GM23248 (cell line): ENCODE measurements at regions not wholly inside any gene's neighbourhood (a gene's known extent, or its start where the extent isn't known, plus 50 kb on each side); places are given as distances from the start of the nearest gene placed in this dataset.

Experiments
- DNase-seq: peaks from one replicate; pipeline ENCODE4 v3.0.0-alpha.2; 2015
- H2AFZ ChIP-seq: fragments of 200-600 bp; sonication (generic); 2 replicates; pipeline ENCODE4 v1.6.1; 2016; ENCODE audit warnings: antibody characterized with exemption
- H3F3A ChIP-seq: fragments of 200-600 bp; sonication (generic); 2 replicates; pipeline ENCODE4 v1.6.1; 2016; ENCODE audit warnings: mild to moderate bottlenecking, antibody characterized with exemption, mixed run types; ENCODE audit not compliant: insufficient read depth
- H3K27ac ChIP-seq: fragments of 200-600 bp; sonication (generic); 2 replicates; pipeline ENCODE4 v1.5.1; 2016; ENCODE audit warnings: mild to moderate bottlenecking
- H3K27me3 ChIP-seq: fragments of 200-600 bp; sonication (generic); replicated peaks from 2 replicates; pipeline ENCODE4 v1.6.1; 2016; ENCODE audit warnings: mild to moderate bottlenecking; ENCODE audit not compliant: insufficient read depth
- H3K36me3 ChIP-seq: fragments of 200-600 bp; sonication (generic); 2 replicates; pipeline ENCODE4 v1.6.1; 2016; ENCODE audit warnings: low read depth, mild to moderate bottlenecking
- H3K4me1 ChIP-seq: fragments of 200-600 bp; sonication (generic); 2 replicates; pipeline ENCODE4 v1.6.1; 2016; ENCODE audit warnings: mild to moderate bottlenecking; ENCODE audit not compliant: insufficient read depth
- H3K4me2 ChIP-seq: fragments of 200-600 bp; sonication (generic); one replicate; pipeline ENCODE4 v1.6.1; 2016; ENCODE audit warnings: mild to moderate bottlenecking; ENCODE audit not compliant: unreplicated experiment
- H3K4me3 ChIP-seq: fragments of 200-600 bp; sonication (generic); 2 replicates; pipeline ENCODE4 v1.5.1; 2016; ENCODE audit warnings: mild to moderate bottlenecking
- H3K79me2 ChIP-seq: fragments of 200-600 bp; sonication (generic); 2 replicates; pipeline ENCODE4 v1.6.1; 2016; ENCODE audit warnings: mild to moderate bottlenecking; ENCODE audit not compliant: insufficient read depth
- H3K9ac ChIP-seq: fragments of 200-600 bp; sonication (generic); 2 replicates; pipeline ENCODE4 v1.6.1; 2016; ENCODE audit warnings: mild to moderate bottlenecking
- H3K9me2 ChIP-seq: fragments of 200-600 bp; sonication (generic); 2 replicates; pipeline ENCODE4 v1.6.1; 2016; ENCODE audit warnings: mixed run types, mild to moderate bottlenecking, moderate library complexity; ENCODE audit not compliant: insufficient read depth
- H3K9me3 ChIP-seq: fragments of 200-600 bp; sonication (generic); one replicate; pipeline ENCODE4 v1.6.1; 2017; ENCODE audit warnings: low read depth
- H4K20me1 ChIP-seq: fragments of 200-600 bp; sonication (generic); 2 replicates; pipeline ENCODE4 v1.6.0; 2016; ENCODE audit not compliant: insufficient read depth
- EZH2 ChIP-seq: fragments of 200-600 bp; sonication (generic); IDR thresholded peaks from 2 replicates; pipeline ENCODE4 v1.6.1; 2018; ENCODE audit warnings: antibody characterized with exemption, mild to moderate bottlenecking; ENCODE audit not compliant: insufficient read depth, poor library complexity, severe bottlenecking
- EZH2phosphoT487 ChIP-seq: fragments of 200-600 bp; sonication (generic); IDR thresholded peaks from 2 replicates; pipeline ENCODE4 v1.6.1; 2018; ENCODE audit warnings: antibody characterized with exemption, moderate library complexity, mild to moderate bottlenecking, low read depth; ENCODE audit not compliant: insufficient read depth
- WGBS, 2 experiments: methylation state at CpG; one replicate each; pipeline ENCODE4 v1.1.6; 2015 to 2017; ENCODE audit warnings: low lambda C conversion rate in 2 of 2, low coverage in 1 of 2; ENCODE audit errors: missing lambda C conversion rate in 2 of 2; 5-methylcytosine and 5-hydroxymethylcytosine counted together
- in situ Hi-C: fragments of 300-500 bp; cut with MboI; formaldehyde crosslinking; loops from 2 replicates; pipeline ENCODE4 v1.15.0; 2020

- no peak for DNase-seq
- H3K9ac ChIP-seq, result no peak overlapping the region
- no peak for TF ChIP-seq EZH2phosphoT487
- no peak for TF ChIP-seq EZH2
- no peaks in the 10 kb centered on the region for H3K4me1 ChIP-seq
- H3K9me2 ChIP-seq, result no peaks in the 10 kb centered on the region
- H3K4me3 ChIP-seq, result no peak overlapping the region
- H3K27ac ChIP-seq, result no peak overlapping the region
- no peaks in the 10 kb centered on the region for H3K79me2 ChIP-seq
- no peak overlapping the region for H2AFZ ChIP-seq
- no peaks in the 10 kb centered on the region for H3K36me3 ChIP-seq
- peaks cover 5% of the 10 kb centered on the region for H3K9me3 ChIP-seq
- H3F3A ChIP-seq, result no peaks in the 10 kb centered on the region
- no peaks in the 10 kb centered on the region; the same call in 1 of the 2 replicates for H3K27me3 ChIP-seq
- H3K4me2 ChIP-seq, result no peak overlapping the region
- in situ Hi-C loops, result no loop called here
- no peaks in the 10 kb centered on the region for H4K20me1 ChIP-seq
These were observed 811.7 kb upstream of the GRAMD2B start for GRCh38 chr5:125611541-125611940.

- no peak overlapping the region for H3K27ac ChIP-seq
- in situ Hi-C loops, result no loop called here
- no peak for TF ChIP-seq EZH2phosphoT487
- no peak for TF ChIP-seq EZH2
- DNase-seq, result no peak
- no peaks in the 10 kb centered on the region for H3K79me2 ChIP-seq
- no peaks in the 10 kb centered on the region; the same call in 1 of the 2 replicates for H3K27me3 ChIP-seq
- no peaks in the 10 kb centered on the region for H3F3A ChIP-seq
- no peak overlapping the region for H2AFZ ChIP-seq
- no peak overlapping the region for H3K4me2 ChIP-seq
- H3K9me3 ChIP-seq, result peaks cover 5% of the 10 kb centered on the region
- no peaks in the 10 kb centered on the region for H3K4me1 ChIP-seq
- H3K4me3 ChIP-seq, result no peak overlapping the region
- 74 to 77% methylated on average over 15 of the region's 15 CpGs for WGBS, 2 experiments
- H3K9ac ChIP-seq, result no peak overlapping the region
- H4K20me1 ChIP-seq, result no peaks in the 10 kb centered on the region
- H3K36me3 ChIP-seq, result no peaks in the 10 kb centered on the region
- no peaks in the 10 kb centered on the region for H3K9me2 ChIP-seq
These were observed 811.0 kb upstream of the GRAMD2B start for GRCh38 chr5:125612181-125612721.

GRCh38 chr5:125612776-125613175 lies 810.4 kb upstream of the GRAMD2B start:
- TF ChIP-seq EZH2 (no peak), EZH2phosphoT487 (no peak)
- Histone ChIP-seq H3K9me2 (no peaks in the 10 kb centered on the region), H2AFZ (no peak overlapping the region), H4K20me1 (no peaks in the 10 kb centered on the region), H3K4me2 (no peak overlapping the region), H3F3A (no peaks in the 10 kb centered on the region), H3K79me2 (no peaks in the 10 kb centered on the region), H3K27me3 (no peaks in the 10 kb centered on the region; the same call in 1 of the 2 replicates), H3K4me3 (no peak overlapping the region), H3K9ac (no peak overlapping the region), H3K9me3 (peaks cover 5% of the 10 kb centered on the region), H3K27ac (no peak overlapping the region), H3K4me1 (no peaks in the 10 kb centered on the region), H3K36me3 (no peaks in the 10 kb centered on the region)
- in situ Hi-C loops, result no loop called here
- no peak for DNase-seq

- Histone ChIP-seq H3K4me2 (no peak overlapping the region), H3K4me3 (no peak overlapping the region), H3K4me1 (no peaks in the 10 kb centered on the region), H3K36me3 (no peaks in the 10 kb centered on the region), H3K27me3 (no peaks in the 10 kb centered on the region), H3K9me2 (no peaks in the 10 kb centered on the region), H4K20me1 (no peaks in the 10 kb centered on the region), H3K9me3 (no peaks in the 10 kb centered on the region), H3K27ac (no peak overlapping the region), H3F3A (no peaks in the 10 kb centered on the region), H3K9ac (no peak overlapping the region), H2AFZ (no peak overlapping the region), H3K79me2 (no peaks in the 10 kb centered on the region)
- TF ChIP-seq EZH2phosphoT487 (no peak), EZH2 (no peak)
- in situ Hi-C loops, result no loop called here
- 53 to 74% methylated on average over 1 of the region's 1 CpG for WGBS, 2 experiments
- no peak for DNase-seq
These were observed 793.0 kb upstream of the GRAMD2B start for GRCh38 chr5:125630237-125630636.

GRCh38 chr5:125633523-125633922 lies 789.7 kb upstream of the GRAMD2B start:
- Histone ChIP-seq H3K4me3 (no peak overlapping the region), H3K27ac (no peak overlapping the region), H3K9me2 (no peaks in the 10 kb centered on the region), H3K36me3 (no peaks in the 10 kb centered on the region), H3K9ac (no peak overlapping the region), H3F3A (no peaks in the 10 kb centered on the region), H2AFZ (no peak overlapping the region), H3K4me1 (no peaks in the 10 kb centered on the region), H4K20me1 (no peaks in the 10 kb centered on the region), H3K79me2 (no peaks in the 10 kb centered on the region), H3K4me2 (no peak overlapping the region), H3K27me3 (no peaks in the 10 kb centered on the region), H3K9me3 (no peaks in the 10 kb centered on the region)
- 78% methylated on average over 1 of the region's 1 CpG; no CpG with 5 or more reads in 1 of the 2 experiments for WGBS, 2 experiments
- in situ Hi-C loops, result no loop called here
- TF ChIP-seq EZH2phosphoT487 (no peak), EZH2 (no peak)
- DNase-seq, result no peak
